ENCODE measurements at regions not wholly inside any gene's neighbourhood (a gene's known extent, or its start where the extent isn't known, plus 50 kb on each side); places are given as distances from the start of the nearest gene placed in this dataset.

- H3K36me3 ChIP-seq = no peaks in the 10 kb centered on the region
- no peaks in the 10 kb centered on the region for H3K27me3 ChIP-seq
- H3K4me3 ChIP-seq = no peak overlapping the region
- DNase-seq = no peak
- H3K9me3 ChIP-seq = no peaks in the 10 kb centered on the region
- 21 to 52% methylated on average over 2 of the region's 2 CpGs for WGBS, 2 donors
- TF ChIP-seq EP300 (IDR thresholded peaks at IDR 0.05) = no peak
- no peak for TF ChIP-seq POLR2A (IDR thresholded peaks at IDR 0.05)
- no peak for TF ChIP-seq CTCF (IDR thresholded peaks at IDR 0.05)
- no peak for TF ChIP-seq POLR2AphosphoS5 (IDR thresholded peaks at IDR 0.05)
- H3K27ac ChIP-seq = no peak overlapping the region
- intact Hi-C loops (cut with DNase I) = no loop called here
- no peaks in the 10 kb centered on the region for H3K4me1 ChIP-seq
These were observed 102.8 kb downstream of the TRIML1 start for GRCh38 chr4:188242041-188242440.

GRCh38 chr4:188245651-188246050, 106.4 kb downstream of the TRIML1 start:
- WGBS, 2 donors = 66 to 70% methylated on average over 6 of the region's 6 CpGs
- no peaks in the 10 kb centered on the region for H3K9me3 ChIP-seq
- no peak for TF ChIP-seq CTCF (IDR thresholded peaks at IDR 0.05)
- no peak for TF ChIP-seq POLR2AphosphoS5 (IDR thresholded peaks at IDR 0.05)
- no peak for TF ChIP-seq EP300 (IDR thresholded peaks at IDR 0.05)
- H3K4me3 ChIP-seq = no peak overlapping the region
- no peak overlapping the region for H3K27ac ChIP-seq
- H3K4me1 ChIP-seq = no peaks in the 10 kb centered on the region
- H3K27me3 ChIP-seq = no peaks in the 10 kb centered on the region
- intact Hi-C loops (cut with DNase I) = no loop called here
- no peaks in the 10 kb centered on the region for H3K36me3 ChIP-seq
- DNase-seq = no peak

GRCh38 chr4:188246488-188246887, 107.2 kb downstream of the TRIML1 start:
- Histone ChIP-seq H3K36me3 (no peaks in the 10 kb centered on the region), H3K9me3 (no peaks in the 10 kb centered on the region), H3K27me3 (no peaks in the 10 kb centered on the region), H3K4me1 (no peaks in the 10 kb centered on the region), H3K27ac (no peak overlapping the region), H3K4me3 (no peak overlapping the region)
- TF ChIP-seq POLR2AphosphoS5 (IDR thresholded peaks at IDR 0.05) (no peak), CTCF (IDR thresholded peaks at IDR 0.05) (no peak), EP300 (IDR thresholded peaks at IDR 0.05) (no peak), POLR2A (IDR thresholded peaks at IDR 0.05) (no peak)
- WGBS, 2 donors = 69 to 70% methylated on average over 8 of the region's 8 CpGs
- intact Hi-C loops (cut with DNase I) = no loop called here
- no peak for DNase-seq

GRCh38 chr4:188254211-188254610, 115.0 kb downstream of the TRIML1 start:
- Histone ChIP-seq H3K4me3 (no peak overlapping the region), H3K27ac (no peak overlapping the region), H3K27me3 (no peaks in the 10 kb centered on the region), H3K9me3 (no peaks in the 10 kb centered on the region), H3K4me1 (no peaks in the 10 kb centered on the region), H3K36me3 (no peaks in the 10 kb centered on the region)
- intact Hi-C loops (cut with DNase I) = no loop called here
- WGBS, 2 donors = 71 to 81% methylated on average over 7 of the region's 7 CpGs
- DNase-seq = no peak
- no peak for TF ChIP-seq EP300 (IDR thresholded peaks at IDR 0.05)
- TF ChIP-seq POLR2A (IDR thresholded peaks at IDR 0.05) = no peak
- no peak for TF ChIP-seq CTCF (IDR thresholded peaks at IDR 0.05)
- TF ChIP-seq POLR2AphosphoS5 (IDR thresholded peaks at IDR 0.05) = no peak

- Histone ChIP-seq H3K27ac (no peak overlapping the region), H3K27me3 (no peaks in the 10 kb centered on the region), H3K36me3 (no peaks in the 10 kb centered on the region), H3K9me3 (peaks cover 0 to 2% (median 0%) of the 10 kb centered on the region in 4 donors), H3K4me3 (no peak overlapping the region), H3K4me1 (no peaks in the 10 kb centered on the region)
- no peak for TF ChIP-seq CTCF (IDR thresholded peaks at IDR 0.05)
- TF ChIP-seq POLR2A (IDR thresholded peaks at IDR 0.05) = no peak
- TF ChIP-seq EP300 (IDR thresholded peaks at IDR 0.05) = no peak
- TF ChIP-seq POLR2AphosphoS5 (IDR thresholded peaks at IDR 0.05) = no peak
- DNase-seq = no peak
- intact Hi-C loops (cut with DNase I) = no loop called here
- 66 to 77% methylated on average over 10 of the region's 10 CpGs for WGBS, 2 donors
These were observed 123.2 kb downstream of the TRIML1 start for GRCh38 chr4:188262464-188262863.
